SW 1271 (cell line): ENCODE measurements at regions not wholly inside any gene's neighbourhood (a gene's known extent, or its start where the extent isn't known, plus 50 kb on each side); places are given as distances from the start of the nearest gene placed in this dataset.
"Not testable (repeated sequence)": the region's sequence is repeated elsewhere in the genome, so short reads cannot be mapped to it uniquely, and the experiment has no call there.

Experiments
- DNase-seq, 2 experiments: peaks; one replicate each; lab custom pipeline; 2025; lab: John Stamatoyannopoulos, UW

GRCh38 chr12:68422956-68423574 lies 90.9 kb upstream of the MDM1 start:
- no peak for DNase-seq

- DNase-seq = no peak
Measured at GRCh38 chr12:68425998-68426397, 93.8 kb upstream of the MDM1 start.

GRCh38 chr12:68428211-68428610 lies 96.0 kb upstream of the MDM1 start:
- DNase-seq = no peak

- no peak for DNase-seq
Measured at GRCh38 chr12:68428724-68429501, 96.8 kb upstream of the MDM1 start.

GRCh38 chr12:68429696-68430095 lies 97.5 kb upstream of the MDM1 start:
- DNase-seq = no peak

GRCh38 chr12:68431786-68432185 lies 99.6 kb upstream of the MDM1 start:
- no peak for DNase-seq

- DNase-seq = no peak
Measured at GRCh38 chr12:68432622-68433021, 100.5 kb upstream of the MDM1 start.

- no peak for DNase-seq
Measured at GRCh38 chr12:68434391-68435298, 102.5 kb upstream of the MDM1 start.

GRCh38 chr12:68435299-68435637 lies 103.1 kb upstream of the MDM1 start:
- DNase-seq = no peak

GRCh38 chr12:68435816-68436215 lies 103.7 kb upstream of the MDM1 start:
- no peak for DNase-seq

GRCh38 chr12:68438601-68439000 lies 106.4 kb upstream of the MDM1 start:
- no peak for DNase-seq

- no peak for DNase-seq
Measured at GRCh38 chr12:68439368-68440045, 107.3 kb upstream of the MDM1 start.

- DNase-seq = no peak
Measured at GRCh38 chr12:68440068-68440581, 108.0 kb upstream of the MDM1 start.

- no peak for DNase-seq
Measured at GRCh38 chr12:68441167-68441566, 109.0 kb upstream of the MDM1 start.

- not testable (repeated sequence) for DNase-seq
Measured at GRCh38 chr12:68442353-68442972, 110.3 kb upstream of the MDM1 start.

- DNase-seq = not testable (repeated sequence)
Measured at GRCh38 chr12:68443695-68444094, 111.5 kb upstream of the MDM1 start.

- DNase-seq = no peak
Measured at GRCh38 chr12:68445824-68446223, 113.7 kb upstream of the MDM1 start.

- DNase-seq = no peak
Measured at GRCh38 chr12:68446384-68446783, 114.2 kb upstream of the MDM1 start.

GRCh38 chr12:68446901-68447796 lies 115.0 kb upstream of the MDM1 start:
- no peak for DNase-seq

GRCh38 chr12:68447797-68448260 lies 115.7 kb upstream of the MDM1 start:
- DNase-seq = no peak
